KBM-7 (cell line): ENCODE measurements at regions not wholly inside any gene's neighbourhood (a gene's known extent, or its start where the extent isn't known, plus 50 kb on each side); places are given as distances from the start of the nearest gene placed in this dataset.
A peak's percentile ranks its signal among the peaks of the same experiment; 100 is the strongest.
"Not testable (repeated sequence)": the region's sequence is repeated elsewhere in the genome, so short reads cannot be mapped to it uniquely, and the experiment has no call there.

Source experiments
- DNase-seq: peaks from one replicate; pipeline ENCODE4 v3.0.0-alpha.2; 2015
- in situ Hi-C: fragments of 300-500 bp; cut with MboI; formaldehyde crosslinking; loops from 2 replicates; pipeline ENCODE4 v1.14.3; 2020; ENCODE audit warnings: low sequenced_read_pairs, low pct_unique_long_range_greater_than_20kb, mixed read lengths

DNA sequence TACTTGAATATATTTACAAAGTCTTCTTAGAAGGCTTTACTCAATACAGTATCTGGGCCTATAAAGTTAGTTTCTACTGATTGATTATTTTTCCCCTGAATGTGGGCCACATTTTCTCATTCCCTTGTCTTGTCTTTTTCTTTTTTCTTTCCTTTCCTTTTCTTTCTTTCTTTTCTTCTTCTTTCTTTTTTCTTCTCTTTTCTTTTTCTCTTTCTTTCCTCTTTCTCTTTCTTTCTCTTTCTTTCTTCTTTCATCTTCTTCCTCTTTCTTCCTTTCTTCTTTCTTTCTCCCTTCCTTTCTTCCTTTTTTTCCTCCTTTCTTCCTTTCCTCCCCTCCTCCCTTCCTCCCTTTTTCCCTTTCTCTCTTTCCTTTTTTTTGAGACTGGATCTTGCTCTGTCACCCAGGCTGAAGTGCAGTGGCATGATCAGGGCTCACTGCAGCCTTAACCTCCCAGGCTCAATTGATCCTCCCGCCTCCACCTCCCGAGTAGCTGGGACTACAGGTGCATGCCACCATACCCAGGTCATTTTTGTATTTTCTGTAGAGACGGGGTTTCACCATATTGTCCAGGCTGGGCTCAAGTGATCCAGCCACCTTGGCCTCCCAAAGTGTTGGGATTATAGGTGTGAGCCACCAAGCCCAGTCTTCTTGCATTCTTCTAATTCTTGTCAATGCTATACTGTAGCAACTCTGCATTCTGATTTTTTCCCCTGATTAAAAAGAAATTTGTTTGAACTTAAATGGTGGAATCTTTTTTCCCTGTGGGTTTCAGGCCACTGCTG is 133.1 kb upstream of the FBXO11 start:
- no peak for DNase-seq
- in situ Hi-C loops = no loop called here

DNA sequence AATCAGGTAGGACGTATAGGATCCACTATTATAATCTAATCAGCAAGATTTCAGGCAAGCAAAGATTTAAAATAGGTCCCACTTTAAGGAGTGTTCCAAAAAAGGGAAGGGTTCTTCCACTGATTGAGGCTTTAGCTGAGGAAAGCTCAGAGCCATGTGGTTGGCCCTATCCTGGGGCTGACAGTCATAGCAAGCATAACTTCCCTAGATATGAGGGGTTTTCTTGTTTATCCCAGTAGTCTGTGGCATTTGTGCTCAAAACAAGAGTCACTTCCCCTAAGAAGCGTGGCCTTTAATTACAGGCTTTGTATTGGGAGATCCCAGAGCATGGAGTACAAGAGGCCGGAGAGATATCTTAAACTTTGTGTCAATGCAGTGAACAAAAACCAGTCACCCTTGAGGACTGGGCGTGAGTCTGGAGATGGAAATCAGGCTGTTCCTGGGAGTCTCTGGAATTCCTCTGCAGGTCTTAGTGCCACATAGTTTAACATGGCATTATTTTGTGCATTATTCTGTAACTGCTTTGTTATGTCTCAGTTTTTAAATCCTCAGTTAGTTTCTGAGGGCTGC is 136.9 kb upstream of the FBXO11 start:
- no peak for DNase-seq
- in situ Hi-C loops = no loop called here

DNA sequence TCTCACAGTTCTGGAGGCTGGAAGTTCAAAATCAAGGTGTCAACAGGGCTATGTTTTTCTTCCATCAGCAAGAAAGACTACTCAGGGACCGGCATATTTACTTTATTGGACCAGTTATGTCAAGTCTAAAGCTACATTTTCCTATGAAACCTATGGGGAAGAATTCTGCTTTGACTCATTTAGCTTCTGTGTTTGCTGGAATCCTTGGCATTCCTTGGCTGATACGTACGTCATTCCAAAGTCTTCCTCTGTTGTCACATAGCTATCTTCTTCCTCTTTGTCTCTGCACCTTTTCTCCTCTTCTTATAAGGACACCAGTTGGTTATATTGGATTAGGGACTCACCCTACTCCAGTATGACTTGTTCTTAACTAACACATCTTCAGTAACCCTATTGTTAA is 137.4 kb upstream of the FBXO11 start:
- DNase-seq = no peak
- in situ Hi-C loops = no loop called here

DNA sequence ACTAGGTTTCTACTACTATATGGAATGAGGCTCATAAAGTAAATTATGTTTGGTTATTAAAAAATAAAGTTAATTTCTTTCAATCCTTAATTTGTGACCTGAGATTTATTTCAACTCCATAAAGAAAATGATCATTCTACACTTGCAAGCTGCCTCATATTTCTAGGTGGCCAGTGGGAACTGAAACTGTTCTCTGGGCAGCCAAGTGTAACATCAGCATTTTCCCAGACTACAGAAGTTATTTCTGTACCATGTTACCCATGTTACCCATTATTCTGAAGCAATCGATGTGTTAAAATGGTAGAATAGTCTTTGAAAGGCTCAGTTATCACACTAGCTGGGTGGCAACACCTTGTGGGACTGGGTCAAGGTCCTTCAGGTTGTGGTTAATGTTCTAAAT is 139.3 kb upstream of the FBXO11 start:
- no peak for DNase-seq
- in situ Hi-C loops = no loop called here

DNA sequence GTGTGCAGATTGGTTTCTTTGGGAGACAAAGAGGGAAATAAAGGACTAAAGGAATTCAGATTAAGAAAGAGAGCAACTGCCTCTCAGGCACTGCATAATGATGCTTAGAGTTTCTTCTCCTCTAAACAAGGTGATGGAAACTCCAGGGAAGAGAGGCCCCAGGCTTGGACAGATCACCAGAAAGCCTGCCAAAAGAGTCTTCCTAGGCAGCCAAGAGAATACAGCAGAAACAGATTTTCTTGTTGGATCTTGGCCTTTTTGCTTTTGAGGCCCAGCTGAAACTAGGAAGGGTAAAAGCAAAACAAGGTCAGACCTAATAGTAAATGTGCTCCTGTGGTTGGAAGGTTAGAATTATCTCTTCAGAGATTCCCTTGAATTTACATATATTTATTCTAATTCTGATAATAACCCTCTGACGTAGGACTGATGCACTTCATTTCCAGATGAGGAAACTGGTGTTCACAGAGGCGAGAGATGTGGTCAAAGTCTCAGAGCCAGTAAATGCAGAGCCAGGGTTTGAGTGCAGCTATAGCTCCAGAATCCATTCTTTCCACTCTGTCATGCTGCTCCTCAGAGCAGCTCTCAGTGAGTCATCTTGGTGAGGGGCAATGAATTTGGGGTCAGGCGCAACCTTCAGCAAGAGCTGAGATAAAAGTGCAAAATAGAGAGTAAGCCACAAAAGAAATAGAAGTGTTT is 142.3 kb upstream of the FBXO11 start:
- no peak for DNase-seq
- in situ Hi-C loops = no loop called here

DNA sequence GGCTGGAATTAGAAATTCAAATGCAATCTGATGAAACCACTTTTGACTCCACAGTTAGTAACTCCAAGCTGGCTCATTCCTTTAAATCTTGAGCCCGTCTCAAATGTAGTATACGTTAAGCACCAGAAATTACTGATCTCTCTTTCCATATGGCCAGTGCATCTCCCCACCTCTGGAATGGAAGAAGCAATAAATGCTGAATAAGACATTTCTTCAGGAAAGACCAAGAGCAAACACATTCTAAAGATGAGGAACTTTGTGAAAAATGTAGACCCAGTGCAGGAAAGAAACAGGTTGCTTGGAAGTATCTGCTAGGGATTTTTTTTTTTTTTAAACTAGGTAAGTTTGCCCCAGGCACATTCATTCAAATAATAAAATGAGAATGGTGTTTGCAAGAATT is 143.1 kb upstream of the FBXO11 start:
- in situ Hi-C loops = no loop called here
- DNase-seq = no peak

DNA sequence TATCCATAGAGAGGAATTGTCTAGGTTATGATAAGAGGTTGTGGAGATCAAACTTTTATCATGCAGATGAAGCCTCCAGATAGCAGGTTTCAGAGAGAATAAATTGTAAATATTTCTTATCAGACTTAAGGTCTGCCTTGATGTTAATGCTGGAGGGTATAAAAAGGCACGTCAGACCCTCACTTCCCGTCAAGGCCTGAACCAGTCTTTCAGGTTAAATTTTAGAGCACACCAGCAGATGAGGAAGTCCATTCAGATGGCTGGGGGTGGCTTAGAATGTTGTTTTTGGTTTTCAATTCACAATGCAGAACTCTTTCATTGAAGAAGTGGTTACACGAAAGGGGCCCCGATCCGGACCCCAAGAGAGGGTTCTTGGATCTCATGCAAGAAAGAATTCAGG is 144.4 kb upstream of the FBXO11 start:
- DNase-seq = peak; percentile 18
- in situ Hi-C loops = no loop called here

DNA sequence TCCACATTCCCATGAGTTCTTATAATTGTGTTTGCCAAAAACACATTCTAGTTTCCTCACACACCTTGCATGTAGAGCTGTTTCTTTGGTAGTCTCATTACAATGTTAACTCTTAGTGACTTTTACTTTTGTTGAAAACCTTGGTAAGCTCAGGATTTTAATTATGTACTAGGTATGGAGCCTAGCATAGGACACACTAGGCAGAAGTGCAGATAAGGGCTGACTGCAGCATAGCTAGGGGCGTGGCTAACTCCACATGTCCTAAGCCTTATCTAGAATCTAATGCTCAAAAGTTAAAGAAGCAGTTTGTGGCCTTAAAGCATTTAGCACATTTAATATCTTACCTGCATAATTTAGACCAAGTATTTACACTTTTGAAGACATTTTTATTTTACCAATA is 153.7 kb upstream of the FBXO11 start:
- in situ Hi-C loops = no loop called here
- no peak for DNase-seq

DNA sequence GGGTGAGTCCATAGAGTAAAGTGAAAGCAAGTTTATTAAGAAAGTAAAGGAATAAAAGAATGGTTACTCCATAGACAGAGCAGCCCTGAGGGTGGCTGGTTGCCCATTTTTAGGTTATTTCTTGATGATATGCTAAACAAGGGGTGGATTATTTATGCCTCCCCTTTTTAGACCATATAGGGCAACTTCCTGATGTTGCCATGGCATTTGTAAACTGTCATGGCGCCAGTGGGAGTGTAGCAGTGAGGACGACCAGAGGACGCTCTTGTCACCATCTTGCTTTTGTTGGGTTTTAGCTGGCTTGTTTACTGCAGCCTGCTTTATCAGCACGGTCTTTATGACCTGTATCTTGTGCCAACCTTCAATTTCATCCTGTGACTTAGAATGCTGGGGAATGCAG is 155.4 kb upstream of the FBXO11 start:
- DNase-seq, in situ Hi-C loops: not testable (repeated sequence)

DNA sequence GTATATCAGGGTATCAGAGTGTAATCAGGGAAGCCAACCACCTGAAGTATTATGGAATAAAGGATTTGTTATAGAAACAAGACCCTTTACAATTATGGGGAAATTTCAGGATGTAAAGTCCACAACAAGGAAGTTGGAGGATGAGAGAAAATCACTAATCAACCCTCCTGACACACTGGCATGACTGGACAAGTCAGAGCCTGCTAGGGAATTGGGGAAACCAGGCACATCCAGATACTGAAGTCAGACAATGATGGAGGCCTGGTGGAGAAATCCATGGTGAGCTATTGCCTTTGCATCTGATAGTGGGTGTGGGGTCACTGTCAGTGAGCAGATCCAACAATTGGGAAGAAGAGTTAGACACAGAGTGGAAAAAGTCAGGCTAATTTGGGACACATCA is 158.8 kb upstream of the FBXO11 start:
- in situ Hi-C loops = no loop called here
- DNase-seq = no peak

DNA sequence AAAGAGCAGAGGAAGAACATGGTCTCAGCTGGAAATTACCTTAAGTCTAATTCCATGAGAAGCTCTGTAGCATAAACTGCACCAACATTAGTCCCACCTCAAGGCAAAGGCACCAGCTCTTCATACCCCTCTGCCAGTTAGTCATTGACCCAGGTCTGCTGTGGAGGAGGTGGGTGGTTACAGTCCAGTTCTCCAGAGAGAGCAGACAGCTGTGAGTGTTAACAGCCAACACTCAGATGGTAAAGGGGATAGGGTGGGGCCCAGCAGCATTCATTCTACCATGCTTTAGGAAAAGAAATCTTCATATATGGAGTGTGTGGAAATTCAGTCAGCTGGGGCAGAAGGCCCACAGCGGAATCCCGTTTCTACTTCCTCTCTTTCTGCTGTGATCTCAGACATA is 159.7 kb upstream of the FBXO11 start:
- in situ Hi-C loops = no loop called here
- DNase-seq = no peak

DNA sequence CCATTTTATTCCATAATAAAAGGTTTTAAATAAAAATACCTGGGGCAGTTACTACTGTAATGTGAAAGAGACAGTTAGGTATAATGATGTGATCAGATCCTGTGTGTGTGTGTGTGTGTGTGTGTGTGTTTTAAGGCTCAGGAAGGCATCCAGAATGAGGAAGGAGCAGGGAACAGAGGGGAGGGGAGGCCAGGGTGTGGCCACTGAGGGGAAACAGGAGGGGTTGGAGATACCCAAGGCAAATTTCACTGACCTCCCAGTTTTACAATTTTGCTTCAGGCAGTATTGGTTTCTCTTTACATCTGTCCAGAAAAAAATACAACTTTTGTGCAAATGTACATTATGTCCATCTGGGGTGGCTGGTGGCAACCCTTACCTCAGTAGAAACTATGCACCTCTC is 163.5 kb upstream of the FBXO11 start:
- in situ Hi-C loops = no loop called here
- DNase-seq = peak; percentile 29

DNA sequence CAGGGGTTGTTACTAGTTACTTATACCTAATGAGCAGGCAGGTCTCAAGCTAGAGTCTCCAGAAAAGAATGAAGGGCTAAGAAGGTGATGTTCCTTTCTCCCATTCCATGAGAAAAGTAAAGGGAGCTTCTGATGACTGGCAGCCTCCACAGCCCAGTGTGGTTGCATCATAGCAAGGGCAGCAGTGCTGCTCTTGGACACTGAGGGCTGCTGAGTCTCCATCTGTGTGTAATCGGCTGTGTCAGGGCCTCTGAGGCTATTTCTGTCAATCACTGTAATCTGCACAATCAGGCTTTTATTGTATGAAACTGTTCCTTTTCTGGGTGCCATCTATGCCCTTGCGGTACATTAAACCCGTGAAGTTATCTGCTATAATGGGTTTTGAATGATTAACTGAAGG is 164.1 kb upstream of the FBXO11 start:
- no peak for DNase-seq
- in situ Hi-C loops = no loop called here

DNA sequence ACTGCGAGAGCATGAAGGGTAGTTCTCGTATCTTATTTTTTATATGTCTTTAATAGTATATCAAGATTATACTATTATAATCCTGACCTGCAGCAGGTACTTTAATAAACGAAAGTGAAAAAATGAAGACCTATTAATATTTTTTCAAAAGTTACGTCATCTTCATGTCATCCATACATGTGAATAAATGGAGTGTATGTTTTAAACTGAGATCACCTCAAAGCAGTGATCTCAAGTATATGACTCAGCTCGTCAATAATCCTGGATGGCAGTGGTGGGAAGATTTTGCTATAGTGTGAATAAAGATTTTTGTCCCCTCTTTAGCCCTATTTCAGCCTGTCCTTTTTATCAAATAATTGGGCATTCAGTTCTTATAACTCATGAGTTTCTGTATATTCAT is 166.3 kb upstream of the FBXO11 start:
- in situ Hi-C loops = no loop called here
- DNase-seq = no peak

DNA sequence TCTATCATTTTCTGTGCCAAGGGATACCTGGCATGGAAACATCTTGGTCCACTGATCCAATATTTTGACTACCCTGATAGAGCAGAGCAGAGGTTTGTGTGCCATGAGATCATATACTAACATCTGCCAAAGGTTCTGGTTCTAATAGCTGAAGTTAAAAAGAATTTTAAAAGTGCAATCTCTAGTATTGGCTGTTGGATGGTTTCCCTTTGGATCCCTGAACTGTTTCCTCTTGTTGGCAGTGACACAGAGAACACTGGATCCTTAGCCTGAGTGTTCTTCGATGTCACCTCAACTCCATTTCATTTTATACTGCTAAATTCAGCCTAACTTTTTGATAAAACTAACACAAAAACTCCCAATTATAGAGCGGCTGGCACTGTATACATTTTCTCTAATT is 169.3 kb upstream of the FBXO11 start:
- in situ Hi-C loops = no loop called here
- no peak for DNase-seq

DNA sequence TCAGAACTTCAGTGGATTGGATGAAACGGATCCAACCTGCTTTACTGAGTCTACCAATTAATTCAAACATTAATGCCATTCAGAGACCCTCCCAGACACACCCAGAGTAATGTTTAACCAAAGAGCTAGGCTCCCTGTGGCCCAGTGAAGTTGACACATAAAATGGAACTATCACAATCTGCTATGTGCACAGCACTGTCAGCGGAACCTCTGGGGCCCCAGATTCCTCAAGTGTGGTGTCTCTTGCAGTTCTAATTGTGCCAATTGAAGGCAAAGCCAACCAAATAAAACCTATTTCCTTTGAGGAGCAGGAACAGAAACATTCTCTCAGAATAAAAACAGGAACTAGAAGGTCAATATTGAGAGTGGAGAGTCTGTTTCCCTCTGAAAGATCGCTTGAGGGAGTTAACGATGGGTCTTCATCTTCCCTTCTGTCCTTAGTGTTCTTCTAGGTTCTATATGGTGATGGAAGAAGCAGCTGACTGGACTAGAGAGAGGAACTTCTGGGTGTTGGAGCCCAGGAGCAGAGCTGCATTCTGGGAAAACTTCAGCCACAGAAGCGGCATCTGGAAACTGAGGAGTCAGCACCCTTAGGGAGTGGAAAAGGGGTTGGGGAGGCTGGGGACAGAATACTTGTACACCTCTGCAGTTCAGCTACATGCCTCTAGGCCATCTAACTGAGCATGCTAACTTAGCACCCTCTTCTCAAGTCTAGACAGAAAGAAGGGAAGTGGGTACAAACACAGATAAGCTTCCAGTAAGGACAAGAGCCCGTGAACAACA is 174.4 kb upstream of the FBXO11 start:
- DNase-seq = peak; percentile 47
- in situ Hi-C loops = no loop called here

DNA sequence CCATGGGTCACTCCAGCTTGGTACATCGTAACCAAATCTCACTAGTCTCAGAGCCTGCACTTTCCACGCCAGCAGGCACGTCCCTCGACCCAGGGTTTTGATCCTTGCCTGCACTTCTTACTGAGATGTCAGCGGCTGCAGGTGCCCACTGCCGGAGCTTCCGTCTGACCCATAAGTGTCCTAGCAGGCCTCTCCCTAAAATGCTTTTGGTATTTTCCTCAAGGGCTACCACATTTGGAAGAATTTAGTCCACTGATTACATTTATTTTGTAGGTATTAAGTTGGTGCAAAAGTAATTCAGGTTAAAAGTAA is 175.0 kb upstream of the FBXO11 start:
- in situ Hi-C loops = no loop called here

DNA sequence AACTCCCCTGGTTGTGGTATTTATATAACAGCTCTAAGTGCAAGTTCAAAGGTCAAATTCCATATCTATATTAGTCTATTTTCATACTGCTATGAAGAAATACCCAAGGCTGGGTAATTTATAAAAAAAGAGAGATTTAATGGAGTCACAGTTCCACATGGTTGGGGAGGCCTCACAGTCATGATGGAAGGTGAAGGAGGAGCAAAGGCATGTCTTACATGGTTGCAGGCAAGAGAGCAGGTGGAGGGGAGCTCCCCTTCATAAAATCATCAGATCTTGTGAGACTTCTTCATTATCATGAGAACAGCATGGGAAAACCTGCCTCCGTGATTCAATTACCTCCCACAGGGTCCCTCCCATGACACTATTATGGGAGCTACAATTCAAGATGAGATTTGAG is 179.6 kb upstream of the FBXO11 start:
- DNase-seq = no peak
- in situ Hi-C loops = no loop called here

More for the DNA sequence above, 175.0 kb upstream of the FBXO11 start:
- DNase-seq = no peak

DNA sequence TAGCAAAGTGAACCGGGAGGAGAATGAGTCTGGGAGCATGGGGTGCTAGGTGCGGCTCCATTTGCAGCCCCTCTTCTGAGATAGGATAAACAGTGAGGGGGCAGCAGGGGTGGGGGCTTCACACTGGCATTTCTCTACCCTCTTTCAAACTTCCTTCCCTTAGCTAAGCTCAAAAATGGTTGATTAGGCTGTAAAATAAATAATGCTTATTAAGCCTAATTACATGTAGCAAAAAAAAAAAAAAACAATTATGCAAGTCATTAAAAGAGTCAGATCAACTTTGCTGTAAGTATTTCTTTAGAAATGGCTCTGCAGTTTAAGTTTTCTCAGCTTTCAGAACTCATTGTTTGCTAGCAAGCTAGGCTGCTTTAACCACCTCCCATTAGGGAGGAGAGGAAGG is 182.7 kb upstream of the FBXO11 start:
- in situ Hi-C loops = no loop called here
- no peak for DNase-seq

DNA sequence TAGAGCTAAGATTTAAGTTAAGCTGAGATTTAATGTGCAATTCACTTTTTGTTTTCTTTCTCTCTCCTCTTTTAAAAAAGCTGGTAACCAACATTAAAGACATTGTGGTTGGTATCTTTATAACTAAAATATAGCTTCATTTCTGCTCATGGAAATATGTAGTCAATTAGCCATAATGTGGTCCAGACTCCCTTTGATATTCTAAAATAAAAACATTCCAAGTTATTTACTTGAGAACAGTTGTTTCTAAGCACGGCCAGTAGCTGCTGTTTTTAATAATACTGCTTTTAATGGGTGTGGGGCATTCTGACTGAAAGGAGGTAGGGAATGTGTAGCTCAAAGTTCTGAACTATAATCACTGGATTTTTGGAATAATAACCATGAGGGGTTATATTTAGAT is 183.3 kb upstream of the FBXO11 start:
- in situ Hi-C loops = no loop called here
- no peak for DNase-seq
